ENCODE measurements at regions not wholly inside any gene's neighbourhood (a gene's known extent, or its start where the extent isn't known, plus 50 kb on each side); places are given as distances from the start of the nearest gene placed in this dataset.

GRCh38 chr10:36764823-36765222, 360.6 kb upstream of the ANKRD30A start:
- TF ChIP-seq CTCF (IDR thresholded peaks at IDR 0.05) (no peak), POLR2A (IDR thresholded peaks at IDR 0.05) (no peak), EP300 (IDR thresholded peaks at IDR 0.05) (no peak), POLR2AphosphoS5 (IDR thresholded peaks at IDR 0.05) (no peak)

Measured in upper lobe of left lung (tissue), 4 donors.